ENCODE measurements at regions not wholly inside any gene's neighbourhood (a gene's known extent, or its start where the extent isn't known, plus 50 kb on each side); places are given as distances from the start of the nearest gene placed in this dataset.
"Not testable (repeated sequence)": the region's sequence is repeated elsewhere in the genome, so short reads cannot be mapped to it uniquely, and the experiment has no call there.

GRCh38 chr2:7604456-7604855 lies 687.2 kb downstream of the RNF144A start:
- DNase-seq: no peak

- DNase-seq: no peak
Observed at GRCh38 chr2:7607441-7608173, 690.4 kb downstream of the RNF144A start.

- peak in 1 of 2 donors; percentile 3 for DNase-seq
Observed at GRCh38 chr2:7609556-7609955, 692.3 kb downstream of the RNF144A start.

- DNase-seq: no peak
Observed at GRCh38 chr2:7609974-7610373, 692.8 kb downstream of the RNF144A start.

- no peak for DNase-seq
Observed at GRCh38 chr2:7611750-7612149, 694.5 kb downstream of the RNF144A start.

- no peak for DNase-seq
Observed at GRCh38 chr2:7612969-7613368, 695.8 kb downstream of the RNF144A start.

GRCh38 chr2:7613831-7614230 lies 696.6 kb downstream of the RNF144A start:
- no peak for DNase-seq

GRCh38 chr2:7618031-7618430 lies 700.8 kb downstream of the RNF144A start:
- DNase-seq: no peak

GRCh38 chr2:7619203-7619970 lies 702.2 kb downstream of the RNF144A start:
- no peak for DNase-seq

- DNase-seq: no peak
Observed at GRCh38 chr2:7620255-7620654, 703.0 kb downstream of the RNF144A start.

- no peak for DNase-seq
Observed at GRCh38 chr2:7621018-7621814, 704.0 kb downstream of the RNF144A start.

GRCh38 chr2:7625392-7626138 lies 708.4 kb downstream of the RNF144A start:
- DNase-seq: no peak

GRCh38 chr2:7626139-7626537 lies 708.9 kb downstream of the RNF144A start:
- no peak for DNase-seq

GRCh38 chr2:7627583-7627982 lies 710.4 kb downstream of the RNF144A start:
- DNase-seq: no peak

- no peak for DNase-seq
Observed at GRCh38 chr2:7632420-7632819, 715.2 kb downstream of the RNF144A start.

GRCh38 chr2:7633566-7634153 lies 716.4 kb downstream of the RNF144A start:
- no peak for DNase-seq

- no peak for DNase-seq
Observed at GRCh38 chr2:7634409-7634808, 717.2 kb downstream of the RNF144A start.

GRCh38 chr2:7639476-7639875 lies 722.3 kb downstream of the RNF144A start:
- no peak for DNase-seq

GRCh38 chr2:7641272-7641671 lies 724.1 kb downstream of the RNF144A start:
- DNase-seq: not testable (repeated sequence)

GRCh38 chr2:7646024-7646423 lies 728.8 kb downstream of the RNF144A start:
- no peak for DNase-seq

- DNase-seq: no peak
Observed at GRCh38 chr2:7646661-7647060, 729.4 kb downstream of the RNF144A start.

GRCh38 chr2:7648221-7648795 lies 731.1 kb downstream of the RNF144A start:
- no peak for DNase-seq
